Ascending aorta (tissue), 2 donors: ENCODE measurements at regions not wholly inside any gene's neighbourhood (a gene's known extent, or its start where the extent isn't known, plus 50 kb on each side); places are given as distances from the start of the nearest gene placed in this dataset.

ENCODE experiments used
- DNase-seq, 2 donors: peaks; one replicate each; pipeline ENCODE4 v3.0.0-alpha.2; 2019; ENCODE audit warnings: low spot score in 2 of 2
- H3K27ac ChIP-seq, 2 donors: fragments of 200-600 bp; sonication (generic); one replicate each; pipeline ENCODE4 v1.5.1; 2016 to 2017; ENCODE audit warnings: mild to moderate bottlenecking in 1 of 2
- H3K27me3 ChIP-seq: fragments of 200-600 bp; sonication (generic); one replicate; pipeline ENCODE4 v1.5.1; 2017
- H3K36me3 ChIP-seq, 2 donors: fragments of 200-600 bp; sonication (generic); one replicate each; pipeline ENCODE4 v1.5.1; 2016
- H3K4me1 ChIP-seq, 2 donors: fragments of 200-600 bp; sonication (generic); one replicate each; pipeline ENCODE4 v1.5.1; 2016 to 2017; ENCODE audit warnings: mild to moderate bottlenecking in 1 of 2
- H3K4me3 ChIP-seq, 2 donors: fragments of 200-600 bp; sonication (generic); one replicate each; pipeline ENCODE4 v1.5.1; 2016 to 2017; ENCODE audit warnings: mild to moderate bottlenecking in 1 of 2
- H3K9me3 ChIP-seq, 2 donors: fragments of 200-600 bp; sonication (generic); one replicate each; pipeline ENCODE4 v1.5.1; 2016
- CTCF ChIP-seq, 3 experiments: fragments of 200-600 bp in 2 of 3; fragments of 450-650 bp in 1 of 3; sonication (generic) in 2 of 3; IDR thresholded peaks; one replicate each; pipeline ENCODE4 v1.5.1; 2016 to 2019; ENCODE audit warnings: antibody characterized with exemption in 3 of 3, mild to moderate bottlenecking in 1 of 3, moderate library complexity in 1 of 3
- intact Hi-C: fragments of 100-400 bp; cut with DNase I; formaldehyde crosslinking; loops from one replicate; pipeline ENCODE4 v1.15.1; 2023

DNA sequence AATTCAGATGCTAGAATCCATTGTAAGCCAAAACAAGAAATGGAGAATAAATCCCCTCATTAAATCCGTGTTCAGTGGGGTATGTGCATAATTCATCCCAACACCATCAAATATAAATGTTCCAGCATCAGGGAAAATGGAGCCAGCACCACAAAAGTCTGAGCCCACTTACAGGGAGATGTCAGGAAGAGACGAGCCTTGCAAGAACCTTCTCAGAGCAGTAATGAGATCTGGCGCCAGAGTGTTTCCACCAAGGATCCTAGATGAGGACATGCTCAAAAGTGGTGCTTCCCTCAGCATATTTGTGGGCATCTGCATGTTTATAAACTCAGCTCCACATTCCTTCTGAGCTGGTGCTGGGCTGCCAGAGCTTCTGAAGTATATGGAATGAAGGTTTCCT lies 541.9 kb upstream of the C16orf82 start:
- no peak for TF ChIP-seq CTCF (IDR thresholded peaks at IDR 0.05)
- no peak for DNase-seq

DNA sequence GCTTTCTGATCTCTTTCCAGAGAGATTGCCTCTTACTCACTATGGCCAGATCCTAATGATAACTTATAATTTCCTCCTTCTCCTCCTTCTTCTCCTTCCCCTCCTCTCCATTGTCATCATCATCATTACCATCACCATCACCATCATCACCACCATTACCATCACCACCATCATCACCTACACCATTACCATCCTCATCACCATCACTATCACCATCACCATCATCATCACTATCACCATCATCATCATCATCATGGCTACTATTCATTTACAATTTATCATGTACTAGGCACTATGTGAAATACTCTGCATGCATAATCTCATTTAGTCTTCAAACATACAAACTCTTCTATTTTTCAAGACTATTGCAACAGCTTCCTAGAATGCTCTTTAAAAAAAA lies 540.9 kb upstream of the C16orf82 start:
- H3K27me3 ChIP-seq: no peaks in the 10 kb centered on the region
- no peak for TF ChIP-seq CTCF (IDR thresholded peaks at IDR 0.05)
- DNase-seq: no peak
- H3K36me3 ChIP-seq: no peaks in the 10 kb centered on the region
- no peaks in the 10 kb centered on the region for H3K4me1 ChIP-seq
- H3K4me3 ChIP-seq: no peak overlapping the region
- intact Hi-C loops: no loop called here
- no peak overlapping the region for H3K27ac ChIP-seq
- H3K9me3 ChIP-seq: no peaks in the 10 kb centered on the region

More for the DNA sequence above, 541.9 kb upstream of the C16orf82 start:
- Histone ChIP-seq H3K4me1 (no peaks in the 10 kb centered on the region), H3K27ac (no peak overlapping the region), H3K9me3 (no peaks in the 10 kb centered on the region), H3K4me3 (no peak overlapping the region), H3K27me3 (no peaks in the 10 kb centered on the region), H3K36me3 (no peaks in the 10 kb centered on the region)
- intact Hi-C loops: no loop called here

GRCh38 chr16:26526633-26527032 lies 540.1 kb upstream of the C16orf82 start:
- intact Hi-C loops: no loop called here
- no peak for TF ChIP-seq CTCF (IDR thresholded peaks at IDR 0.05)

GRCh38 chr16:26530584-26531289 lies 536.0 kb upstream of the C16orf82 start:
- H3K27ac ChIP-seq: no peak overlapping the region
- H3K27me3 ChIP-seq: no peaks in the 10 kb centered on the region
- no peak overlapping the region for H3K4me3 ChIP-seq
- intact Hi-C loops: no loop called here
- no peak for DNase-seq
- no peaks in the 10 kb centered on the region for H3K9me3 ChIP-seq
- H3K4me1 ChIP-seq: no peaks in the 10 kb centered on the region
- no peak for TF ChIP-seq CTCF (IDR thresholded peaks at IDR 0.05)
- no peaks in the 10 kb centered on the region for H3K36me3 ChIP-seq

More at GRCh38 chr16:26526633-26527032, 540.1 kb upstream of the C16orf82 start:
- Histone ChIP-seq H3K4me1 (no peaks in the 10 kb centered on the region), H3K27me3 (no peaks in the 10 kb centered on the region), H3K36me3 (no peaks in the 10 kb centered on the region), H3K27ac (no peak overlapping the region), H3K4me3 (no peak overlapping the region), H3K9me3 (no peaks in the 10 kb centered on the region)
- DNase-seq: no peak

- TF ChIP-seq CTCF (IDR thresholded peaks at IDR 0.05): no peak
- Histone ChIP-seq H3K27me3 (no peaks in the 10 kb centered on the region), H3K9me3 (no peaks in the 10 kb centered on the region), H3K4me1 (no peaks in the 10 kb centered on the region), H3K27ac (no peak overlapping the region), H3K4me3 (no peak overlapping the region), H3K36me3 (no peaks in the 10 kb centered on the region)
- DNase-seq: no peak
- intact Hi-C loops: no loop called here
These were observed 535.4 kb upstream of the C16orf82 start for GRCh38 chr16:26531290-26531730.
